ENCODE measurements at regions not wholly inside any gene's neighbourhood (a gene's known extent, or its start where the extent isn't known, plus 50 kb on each side); places are given as distances from the start of the nearest gene placed in this dataset.

- no peak for TF ChIP-seq CTCF (IDR thresholded peaks at IDR 0.05; ENCODE audit: low read length)
- no peak for TF ChIP-seq EZH2 (IDR thresholded peaks at IDR 0.05; ENCODE audit: borderline replicate concordance, low read length)
These were observed 95.2 kb downstream of the PLEKHG1 start for GRCh38 chr6:150694889-150695288.
